HG03066 (cell line): ENCODE measurements at regions not wholly inside any gene's neighbourhood (a gene's known extent, or its start where the extent isn't known, plus 50 kb on each side); places are given as distances from the start of the nearest gene placed in this dataset.
A peak's percentile ranks its signal among the peaks of the same experiment; 100 is the strongest.
"Not testable (repeated sequence)": the region's sequence is repeated elsewhere in the genome, so short reads cannot be mapped to it uniquely, and the experiment has no call there.

Experiments
- ATAC-seq: cut with Tn5 transposase; IDR thresholded peaks from one replicate; pipeline ENCODE4 v1.9.1; 2021; ENCODE audit warnings: low read depth; ENCODE audit not compliant: unreplicated experiment

DNA sequence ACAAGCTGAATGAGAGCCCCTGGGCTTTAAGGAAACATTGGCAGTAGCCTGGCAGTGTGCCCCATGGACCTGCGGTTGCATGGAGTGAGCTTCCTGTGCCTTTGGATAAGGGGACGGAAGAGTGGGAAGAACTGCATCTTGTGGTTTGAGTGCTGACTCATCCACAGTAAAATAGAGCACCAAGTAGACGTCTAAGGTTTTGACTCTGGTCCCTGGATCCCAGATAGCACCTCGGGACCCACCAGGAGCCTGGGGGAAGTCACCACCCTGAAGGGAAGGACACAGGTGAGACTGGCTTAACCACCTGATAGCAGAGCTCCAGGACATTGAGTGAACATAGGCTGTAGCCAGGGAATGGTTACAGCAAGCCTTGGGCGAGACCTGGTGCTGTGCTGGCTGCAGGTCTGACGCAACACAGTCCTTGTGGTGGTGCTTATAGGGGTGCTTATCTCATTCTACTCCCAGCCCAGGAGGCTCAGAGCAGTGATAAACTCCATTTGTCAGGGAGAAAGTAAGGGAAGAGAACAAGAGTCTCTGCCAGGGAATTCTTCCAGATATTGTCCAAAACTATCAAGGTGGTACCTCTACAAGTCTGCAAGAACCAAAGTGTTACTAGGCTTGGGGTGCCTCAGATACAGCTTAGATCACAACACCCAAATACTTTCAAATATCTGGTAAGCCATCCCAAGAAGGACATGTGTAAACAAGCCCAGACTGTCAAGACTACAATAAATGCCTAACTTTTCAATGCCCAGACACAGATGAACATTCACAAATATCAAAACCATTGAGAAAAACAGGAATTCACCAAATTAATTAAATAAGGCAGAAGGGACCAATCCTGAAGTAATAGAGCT, 123.6 kb upstream of the TET2 start:
- no peak for ATAC-seq

DNA sequence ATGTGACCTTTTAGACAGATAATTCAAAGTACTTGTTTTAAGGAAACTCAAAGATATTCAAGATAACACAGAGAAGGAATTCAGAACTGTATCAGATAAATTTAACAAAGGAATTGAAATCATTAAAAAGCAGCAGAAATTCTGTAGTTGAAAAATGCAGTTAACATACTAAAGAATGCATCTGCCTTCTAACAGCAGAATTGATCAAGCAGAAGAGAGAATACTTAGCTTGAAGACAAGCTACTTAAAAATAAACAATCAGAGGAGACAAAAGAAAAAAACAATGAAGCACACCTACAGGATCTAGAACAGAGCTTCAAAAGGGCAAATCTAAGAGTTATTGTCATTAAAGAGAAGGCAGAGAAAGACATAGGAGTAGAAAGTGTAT, 123.0 kb upstream of the TET2 start:
- ATAC-seq, result no peak

DNA sequence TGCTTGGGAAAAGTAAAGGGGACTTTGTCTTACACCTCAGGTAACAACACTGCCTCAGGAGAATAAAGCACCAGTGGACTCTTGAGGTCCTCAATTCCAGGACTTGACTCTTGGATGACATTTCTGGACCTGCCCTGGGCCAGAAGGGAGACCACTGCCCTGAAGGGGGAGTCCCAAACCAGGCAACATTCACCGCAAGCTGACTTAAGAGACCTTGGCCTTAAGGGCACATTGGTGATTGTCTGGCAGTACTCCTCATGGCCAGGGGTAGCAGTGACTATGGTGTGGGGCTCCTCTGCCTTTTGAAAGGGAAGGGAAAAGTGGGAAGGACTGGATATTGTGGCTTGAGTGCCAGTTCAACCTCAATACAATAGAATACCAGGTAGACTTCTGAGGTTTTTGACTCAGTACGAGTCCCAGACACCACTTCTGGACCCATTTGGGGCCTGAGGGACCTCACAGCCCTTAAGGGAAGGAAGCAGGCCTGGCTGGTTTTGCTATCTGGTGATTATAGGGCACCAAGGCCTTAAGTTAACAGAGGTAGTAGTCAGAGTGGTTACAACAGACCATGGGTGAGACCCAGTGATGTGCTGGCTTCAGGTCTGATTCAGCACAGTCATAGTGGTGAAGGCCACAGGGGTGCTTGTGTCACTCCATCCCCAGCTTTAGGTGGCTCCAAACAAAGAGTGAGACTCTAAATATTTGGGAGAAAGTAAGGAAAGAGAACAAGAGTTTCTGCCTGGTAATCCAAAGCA, 121.2 kb upstream of the TET2 start:
- ATAC-seq, result no peak

DNA sequence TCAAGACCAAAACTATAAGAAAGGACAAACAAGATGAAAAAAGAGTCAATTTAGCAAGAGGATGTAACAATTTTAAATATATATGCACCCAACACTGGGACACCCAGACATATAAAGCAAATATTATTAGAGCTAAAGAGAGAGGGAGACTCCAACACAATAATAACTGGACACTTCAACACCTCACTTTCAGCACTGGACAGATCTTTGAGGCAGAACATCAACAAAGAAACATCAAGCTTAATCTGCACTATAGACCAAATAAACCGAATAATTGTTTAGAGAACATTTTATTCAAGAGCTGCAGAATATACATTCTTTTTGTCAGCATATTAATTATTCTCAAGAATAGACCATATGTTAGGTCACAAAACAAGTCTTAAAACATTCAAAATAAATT, 109.7 kb upstream of the TET2 start:
- no peak for ATAC-seq

DNA sequence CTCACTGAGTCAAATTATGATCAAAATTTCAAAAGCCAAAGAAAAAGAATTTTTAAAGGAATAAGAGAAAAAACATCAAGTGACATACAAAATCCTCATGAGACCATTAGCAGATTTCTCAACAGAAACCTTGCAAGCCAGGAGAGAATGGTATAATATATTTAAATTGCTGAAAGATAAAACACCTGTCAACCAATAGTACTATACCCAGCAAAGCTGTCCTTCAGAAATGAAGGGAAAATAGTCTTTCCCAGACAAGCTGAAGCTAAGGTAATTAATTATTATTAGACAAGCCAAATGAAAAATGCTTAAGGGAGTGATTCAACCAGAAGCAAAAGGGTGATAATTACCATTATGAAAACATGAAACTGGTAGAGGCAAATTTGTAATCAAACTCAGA, 104.2 kb upstream of the TET2 start:
- ATAC-seq, result no peak

DNA sequence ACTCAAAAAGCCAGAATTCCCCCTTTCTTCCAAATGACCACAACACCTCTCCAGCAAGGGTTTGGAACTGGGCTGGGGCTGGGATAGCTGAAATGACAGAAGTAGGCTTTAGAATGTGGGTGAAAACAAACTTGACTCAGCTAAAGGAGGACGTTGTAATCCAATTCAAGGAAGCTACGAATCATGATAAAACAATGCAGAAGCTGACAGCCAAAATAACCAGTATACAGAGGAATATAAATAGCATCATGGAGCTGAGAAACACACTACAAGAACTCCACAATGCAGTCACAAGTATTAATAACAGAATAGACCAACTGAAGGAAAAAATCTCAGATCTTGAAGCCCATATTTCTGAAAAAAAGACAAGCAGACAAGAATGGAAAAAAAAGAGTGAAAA, 95.8 kb upstream of the TET2 start:
- no peak for ATAC-seq

DNA sequence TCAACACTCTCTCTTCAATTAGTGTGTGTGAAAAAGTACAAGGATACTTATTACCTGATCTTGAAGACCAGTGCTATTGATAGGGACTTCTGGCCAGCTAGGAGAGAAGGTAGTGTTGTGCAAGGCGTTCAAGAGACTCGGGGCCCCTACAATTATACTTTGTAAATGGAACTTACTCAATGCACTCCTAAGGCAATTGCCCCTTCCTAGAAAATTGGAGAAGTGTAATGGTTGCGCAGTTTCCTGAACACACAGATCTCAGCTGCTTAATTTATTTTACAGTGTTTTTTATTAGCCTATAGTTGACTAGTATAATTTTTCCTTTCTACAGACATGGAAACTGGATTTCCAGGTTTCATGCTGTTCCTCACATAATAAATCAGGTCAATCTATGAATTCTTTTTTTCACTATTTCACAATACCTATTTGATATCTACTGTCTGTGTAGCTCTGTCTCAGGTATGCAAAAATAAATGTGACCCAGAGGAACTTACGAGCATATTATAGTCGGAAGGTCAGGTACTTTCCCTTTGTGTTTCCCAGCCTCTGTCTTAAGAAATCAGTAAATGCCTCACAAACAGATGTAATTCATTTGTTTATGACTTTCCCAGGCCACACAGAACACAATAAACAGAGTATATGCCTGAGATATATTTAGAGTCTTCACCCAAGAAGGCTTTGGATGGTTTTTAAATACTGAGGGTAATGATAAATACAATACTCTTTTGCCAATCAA, 89.1 kb upstream of the TET2 start:
- ATAC-seq, result no peak

DNA sequence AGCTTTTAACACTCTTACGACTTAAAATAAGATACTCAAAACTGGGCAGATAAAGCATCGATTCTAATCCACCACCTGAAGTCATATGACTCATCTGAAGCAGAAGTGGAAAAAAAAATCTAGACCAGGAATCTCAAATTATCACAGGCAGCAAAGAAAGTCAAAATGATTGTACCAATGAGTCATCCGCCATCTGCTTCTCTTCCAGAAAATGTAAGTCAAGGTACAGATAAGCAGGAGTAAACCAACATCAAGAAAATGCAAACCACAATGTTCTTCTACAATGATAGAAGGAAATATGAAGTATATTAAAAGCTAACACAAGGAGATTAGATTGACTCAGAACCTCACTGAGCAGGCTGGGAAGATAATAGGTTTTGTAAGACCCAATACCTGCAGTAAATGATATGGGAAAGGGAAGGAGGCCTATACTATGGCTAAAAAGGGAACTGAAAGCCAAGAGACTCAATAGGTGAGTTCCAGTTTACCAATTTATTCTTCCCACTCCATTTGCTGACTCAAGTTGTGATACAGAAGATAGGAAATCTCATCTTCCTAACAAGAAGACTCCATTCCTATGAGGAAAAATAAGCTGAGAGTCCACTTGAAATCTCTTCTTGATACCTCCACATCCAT, 88.4 kb upstream of the TET2 start:
- ATAC-seq, result no peak

DNA sequence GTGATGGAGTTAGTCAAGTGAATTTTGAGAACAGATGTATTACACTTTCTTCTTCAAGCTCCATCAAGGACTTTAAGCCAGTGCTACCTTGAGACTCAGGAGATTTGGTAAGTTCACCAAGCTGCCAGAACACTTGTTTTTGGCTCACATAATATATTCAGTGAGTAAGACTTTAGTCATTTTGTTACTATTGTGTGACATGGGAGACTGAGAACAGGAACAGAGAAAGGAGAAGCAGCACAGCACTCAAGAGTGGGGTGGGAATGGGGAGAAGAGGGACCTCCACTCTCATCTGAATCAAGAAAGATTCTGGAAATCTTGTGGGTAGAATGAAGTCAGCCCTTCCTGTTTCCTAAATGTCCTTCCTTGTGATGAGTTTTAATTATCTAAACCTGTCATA, 87.3 kb upstream of the TET2 start:
- peak; percentile 21 for ATAC-seq

DNA sequence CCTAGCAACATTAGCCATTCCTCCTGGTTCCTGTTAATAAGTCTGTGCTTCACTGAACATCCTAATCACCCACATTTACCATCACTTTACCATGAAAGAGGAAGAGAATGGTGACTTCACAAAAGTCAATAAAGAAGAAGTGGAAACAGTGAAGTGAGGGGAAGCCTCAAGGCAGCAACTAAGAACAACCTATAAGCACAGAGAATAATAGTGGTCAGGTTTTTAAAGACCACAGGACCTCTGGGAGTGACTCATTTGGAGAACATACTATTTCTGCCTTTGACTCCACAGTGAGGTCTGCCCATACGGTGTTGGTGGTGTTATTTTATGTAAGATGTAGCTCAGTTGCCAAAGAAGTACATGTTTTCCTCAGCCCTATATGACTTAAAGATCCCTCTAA, 86.0 kb upstream of the TET2 start:
- ATAC-seq, result peak; percentile 85

DNA sequence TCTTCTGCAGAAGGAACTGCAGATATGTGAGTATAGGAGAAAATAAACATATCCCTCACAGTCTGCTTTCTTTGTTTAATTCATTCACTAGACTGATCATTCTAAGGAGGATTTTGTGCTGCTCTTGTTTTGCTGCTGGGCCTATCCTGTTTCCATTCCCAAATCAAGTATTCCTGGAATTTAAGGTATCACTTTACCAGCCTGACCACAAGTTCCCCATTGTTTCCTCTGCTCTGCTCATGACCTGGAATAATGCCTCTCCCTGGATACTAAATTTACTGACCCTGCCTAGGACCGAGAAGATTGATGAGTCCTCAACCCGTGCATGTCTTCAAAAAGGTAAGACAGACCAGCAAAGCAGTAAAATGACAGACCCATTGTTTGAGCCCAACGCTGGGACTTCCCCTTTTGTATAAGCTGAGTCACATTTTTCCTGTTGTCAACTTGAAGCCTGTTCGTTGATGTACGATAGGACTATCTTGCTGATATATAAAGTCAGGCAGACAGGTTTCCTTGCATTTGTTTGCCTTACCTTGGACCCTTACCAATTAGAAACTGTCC, 85.5 kb upstream of the TET2 start:
- peak; percentile 34 for ATAC-seq

DNA sequence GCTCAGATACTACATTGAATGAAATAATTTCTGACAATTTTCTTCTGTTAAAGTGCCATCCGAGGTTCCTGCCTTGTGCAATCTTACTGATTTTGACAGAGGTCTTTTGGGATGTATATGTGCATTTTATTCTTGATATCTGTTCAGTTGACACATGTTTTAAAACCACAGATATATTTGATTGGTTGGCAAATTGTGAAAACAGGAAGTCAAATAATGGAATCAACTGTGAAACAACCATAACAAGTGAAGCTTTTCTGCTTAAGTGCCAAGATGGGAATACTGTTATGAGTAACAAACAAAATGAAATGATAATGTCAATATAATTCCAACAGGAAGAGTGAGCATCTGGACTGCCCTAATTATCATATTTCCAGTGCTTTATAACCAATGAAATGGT, 84.9 kb upstream of the TET2 start:
- ATAC-seq, result no peak

DNA sequence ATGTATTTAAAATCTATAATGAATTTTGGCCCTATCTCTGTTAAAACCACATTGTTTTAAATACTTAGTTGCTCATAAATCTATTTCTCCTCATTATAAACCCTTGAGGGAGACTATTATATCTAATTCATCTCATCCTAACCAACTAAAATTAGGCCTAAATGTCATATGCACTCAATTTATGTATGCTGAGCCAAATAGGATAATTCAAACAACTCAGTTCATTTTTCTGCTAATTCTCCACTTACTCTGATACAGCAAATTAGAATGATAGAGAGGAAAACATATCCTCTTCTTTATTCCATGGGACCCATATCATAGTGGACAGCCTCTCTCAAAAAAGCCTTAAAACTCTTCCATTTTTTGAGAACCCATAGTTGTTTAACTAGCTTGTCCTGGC, 80.3 kb upstream of the TET2 start:
- ATAC-seq, result no peak

DNA sequence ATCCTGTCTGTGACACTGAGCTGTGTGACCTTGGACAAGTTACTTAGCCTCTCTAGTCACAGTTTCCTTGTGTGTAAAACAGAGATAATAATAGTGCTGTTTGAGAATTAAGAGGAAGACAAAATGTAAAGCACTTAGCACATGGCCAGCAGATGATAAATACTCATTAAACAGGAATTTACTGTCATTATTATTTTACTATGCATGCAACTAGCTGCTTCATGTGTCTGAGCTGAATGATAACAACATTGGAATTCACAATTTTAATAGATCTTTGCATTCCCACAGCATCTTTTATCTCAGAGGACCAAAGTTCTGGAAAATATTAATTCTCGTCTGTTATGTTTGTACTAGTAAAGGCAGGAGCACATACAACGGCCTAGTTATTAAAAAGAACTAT, 79.2 kb upstream of the TET2 start:
- no peak for ATAC-seq

DNA sequence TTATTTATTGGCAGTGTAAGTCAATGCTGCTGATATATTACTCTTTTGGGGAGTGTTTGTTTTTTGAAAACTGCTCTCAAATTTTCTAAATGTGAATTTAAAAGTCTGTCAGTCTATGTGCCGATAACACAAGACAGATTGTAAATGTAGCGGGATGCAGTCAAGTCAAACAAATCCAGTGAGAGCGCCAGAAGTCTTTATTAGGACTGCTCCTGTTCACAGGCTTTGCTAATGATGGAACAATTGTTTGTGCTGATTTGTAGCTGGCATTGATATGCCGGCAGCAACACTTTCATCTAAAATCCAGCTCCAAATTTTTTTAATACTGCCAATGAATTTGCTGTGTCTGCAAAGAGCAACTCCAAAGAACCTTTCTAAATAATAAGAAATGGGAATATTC, 78.7 kb upstream of the TET2 start:
- ATAC-seq, result no peak

DNA sequence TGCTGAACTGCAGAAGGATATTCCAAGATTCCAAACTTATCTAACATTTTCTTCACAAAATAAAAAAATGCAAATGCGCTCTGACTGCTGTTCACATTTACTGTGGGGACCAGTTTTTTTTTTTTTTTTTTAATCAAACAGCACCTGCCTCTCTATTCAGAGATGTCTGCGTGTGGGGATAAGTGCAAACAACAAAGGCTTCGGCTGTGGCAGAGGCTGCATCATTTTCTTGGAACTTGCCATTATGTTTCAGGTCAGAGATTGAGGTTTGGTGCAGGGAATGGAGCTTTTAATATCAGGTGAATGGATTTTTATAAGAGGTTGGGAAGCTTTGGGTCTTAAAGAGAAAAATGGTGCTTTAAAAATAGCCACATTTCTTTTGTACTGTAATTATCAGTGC, 78.2 kb upstream of the TET2 start:
- ATAC-seq, result no peak

DNA sequence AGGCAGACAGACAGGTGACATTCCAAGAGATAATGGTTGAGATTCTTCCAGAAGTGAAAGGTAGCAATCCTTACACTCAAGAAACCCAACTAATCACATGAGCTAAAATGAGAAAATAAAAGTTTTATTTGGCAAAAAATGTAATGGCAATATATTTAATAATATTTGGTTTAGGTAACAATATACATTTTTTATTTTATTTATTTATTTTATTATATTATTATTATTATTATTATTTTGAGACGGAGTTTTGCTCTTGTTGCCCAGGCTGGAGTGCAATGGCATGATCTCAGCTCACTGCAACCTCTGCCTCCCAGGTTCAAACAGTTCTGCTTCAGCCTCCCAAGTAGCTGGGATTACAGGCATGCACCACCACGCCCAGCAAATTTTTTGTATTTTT, 74.6 kb upstream of the TET2 start:
- ATAC-seq, result not testable (repeated sequence)

DNA sequence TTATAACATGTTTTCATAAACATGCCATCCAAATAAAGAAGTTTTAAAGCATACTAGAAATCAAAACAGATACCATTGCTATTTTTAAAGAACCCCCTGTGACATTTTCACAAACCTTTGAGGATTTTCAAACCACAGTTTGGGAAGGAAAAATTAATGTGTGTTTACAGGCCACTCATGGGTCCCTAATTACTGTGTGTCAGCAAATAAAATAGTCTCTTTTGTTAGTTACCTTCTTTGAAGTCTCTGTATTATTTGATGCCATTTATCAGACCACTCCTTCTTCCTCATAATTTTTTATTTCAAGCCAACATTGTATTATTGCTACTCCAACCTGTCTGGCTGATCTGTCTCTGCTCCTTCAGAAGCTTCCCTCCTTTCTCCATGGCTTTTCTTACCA, 72.6 kb upstream of the TET2 start:
- ATAC-seq, result no peak

DNA sequence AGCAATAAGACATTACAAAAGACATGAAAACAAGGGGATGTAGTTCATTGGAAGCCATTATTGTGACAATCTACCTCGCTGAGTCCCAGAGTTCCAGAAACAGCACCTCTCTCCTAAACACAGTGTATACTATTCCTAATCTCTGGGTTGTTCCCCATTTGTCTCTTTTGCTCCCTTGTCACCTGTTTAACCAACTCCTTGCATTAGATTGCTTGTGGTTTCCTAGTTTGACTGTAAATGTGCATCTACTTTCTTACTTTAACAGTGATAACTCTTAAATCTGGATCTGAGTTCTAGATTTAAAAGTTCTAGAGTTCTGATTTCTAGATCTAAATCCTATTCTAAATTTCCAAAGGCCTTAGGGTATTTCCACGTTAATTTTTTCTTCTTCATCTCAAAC, 71.6 kb upstream of the TET2 start:
- ATAC-seq, result no peak

DNA sequence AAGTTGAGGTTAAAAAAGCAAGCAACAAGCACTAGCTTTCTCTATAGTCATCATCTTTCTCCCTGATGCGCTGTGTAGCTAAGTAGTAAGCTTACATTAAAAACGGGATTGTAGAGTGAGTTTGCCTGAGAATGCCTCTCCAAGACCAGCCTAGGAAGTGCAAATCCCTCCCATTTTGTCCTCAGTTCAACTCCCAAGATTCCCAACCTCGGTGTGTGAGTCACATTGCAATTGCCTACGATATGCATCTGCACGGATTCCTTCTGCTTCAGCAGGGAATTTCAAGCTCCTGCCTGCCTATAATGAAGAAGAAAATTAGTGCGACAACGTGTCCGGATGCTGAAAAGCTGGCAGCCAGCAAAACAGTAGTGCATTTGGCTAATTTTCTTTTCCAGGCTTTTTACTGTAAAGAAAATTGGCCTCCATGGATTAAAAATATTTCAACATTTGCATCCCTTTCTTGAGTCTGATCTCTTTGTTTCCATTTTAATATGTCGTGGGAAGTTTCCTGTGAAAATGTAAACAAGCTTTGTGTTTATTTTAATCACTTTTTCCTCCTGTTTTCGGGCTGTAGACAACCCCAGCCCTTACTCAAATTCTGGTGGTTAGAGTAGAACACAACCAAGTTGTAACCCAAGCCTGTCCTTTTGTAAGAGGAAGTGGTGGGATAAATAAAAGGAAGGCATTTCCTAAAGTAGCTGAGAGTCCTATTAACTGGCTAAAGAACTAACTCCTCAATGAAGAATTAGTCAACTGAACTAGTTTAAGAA, 58.4 kb upstream of the TET2 start:
- ATAC-seq, result no peak
